HAP-1 (cell line): ENCODE measurements at regions not wholly inside any gene's neighbourhood (a gene's known extent, or its start where the extent isn't known, plus 50 kb on each side); places are given as distances from the start of the nearest gene placed in this dataset.

Experiments used
- DNase-seq, 2 experiments: peaks; one replicate each; pipeline ENCODE4 v3.0.0-alpha.2; 2016 to 2020; ENCODE audit warnings: low spot score in 2 of 2
- H3K27me3 ChIP-seq: fragments of 250-450 bp; sonication (Bioruptor Pico); 2 replicates; pipeline ENCODE4 v1.5.1; 2020; ENCODE audit warnings: low read depth, mild to moderate bottlenecking, moderate library complexity
- H3K36me3 ChIP-seq: fragments of 250-450 bp; sonication (Bioruptor Pico); replicated peaks from 2 replicates; pipeline ENCODE4 v1.5.1; 2020; ENCODE audit warnings: mild to moderate bottlenecking
- H3K4me1 ChIP-seq: fragments of 250-450 bp; sonication (Bioruptor Pico); 2 replicates; pipeline ENCODE4 v1.5.1; 2020; ENCODE audit warnings: mild to moderate bottlenecking
- H3K4me3 ChIP-seq: fragments of 250-450 bp; sonication (Bioruptor Pico); 2 replicates; pipeline ENCODE4 v1.5.1; 2020; ENCODE audit warnings: mild to moderate bottlenecking, moderate library complexity
- H3K9me3 ChIP-seq: fragments of 250-450 bp; sonication (Bioruptor Pico); 2 replicates; pipeline ENCODE4 v1.5.1; 2020; ENCODE audit warnings: mild to moderate bottlenecking, moderate library complexity
- in situ Hi-C: fragments of 300-500 bp; cut with MboI; formaldehyde crosslinking; loops from 3 replicates; pipeline ENCODE4 v1.14.3; 2020; ENCODE audit warnings: low sequenced_read_pairs, inconsistent platforms, mixed read lengths

DNA sequence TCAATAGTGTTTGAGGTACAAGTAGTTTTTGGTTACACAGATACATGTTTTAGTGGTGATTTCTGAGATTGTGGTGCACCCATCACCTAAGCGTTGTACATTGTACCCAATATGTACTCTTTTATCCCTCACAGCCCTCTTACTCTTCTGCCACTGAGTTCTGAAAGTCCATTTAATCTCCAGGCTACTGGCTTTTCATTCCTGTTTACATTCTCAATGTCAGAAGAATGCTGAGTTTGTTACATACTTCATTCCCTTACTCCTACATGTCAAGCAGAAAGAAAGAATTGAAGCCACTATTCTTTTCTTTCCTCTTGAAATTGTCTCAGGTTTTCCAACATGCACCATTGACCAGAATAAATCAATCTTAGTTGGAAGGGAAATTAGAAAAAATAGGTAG, 1565.9 kb downstream of the PLA2G4A start:
- DNase-seq: no peak
- Histone ChIP-seq H3K27me3 (no peaks in the 10 kb centered on the region), H3K9me3 (no peaks in the 10 kb centered on the region), H3K36me3 (no peaks in the 10 kb centered on the region), H3K4me1 (no peaks in the 10 kb centered on the region), H3K4me3 (no peak overlapping the region)
- in situ Hi-C loops: no loop called here

- Histone ChIP-seq H3K36me3 (no peaks in the 10 kb centered on the region), H3K4me3 (no peak overlapping the region), H3K9me3 (no peaks in the 10 kb centered on the region; the same call in 1 of the 2 replicates), H3K4me1 (no peaks in the 10 kb centered on the region), H3K27me3 (no peaks in the 10 kb centered on the region)
- no peak for DNase-seq
- in situ Hi-C loops: no loop called here
These were observed 1568.8 kb downstream of the PLA2G4A start for GRCh38 chr1:188397521-188397920.

DNA sequence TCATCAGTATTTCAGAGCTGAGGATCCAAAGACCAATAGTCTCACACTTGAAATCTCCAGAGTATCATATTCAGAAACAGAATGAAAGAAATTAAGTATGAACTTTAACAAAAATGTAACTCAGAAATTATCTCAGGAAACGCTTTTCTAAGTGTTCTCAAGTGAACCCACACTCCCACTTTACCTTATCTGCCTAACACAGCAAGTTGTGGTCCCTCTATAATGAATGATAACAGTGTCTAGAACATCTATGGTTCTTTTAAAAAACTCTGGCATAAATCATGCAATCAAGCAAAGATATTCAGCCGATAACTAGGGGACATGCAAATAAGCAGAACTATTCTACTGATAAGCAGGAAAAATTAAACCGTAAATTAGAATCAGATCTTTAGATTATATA, 1574.2 kb downstream of the PLA2G4A start:
- Histone ChIP-seq H3K4me1 (no peaks in the 10 kb centered on the region), H3K9me3 (no peaks in the 10 kb centered on the region; the same call in 1 of the 2 replicates), H3K4me3 (no peak overlapping the region), H3K36me3 (no peaks in the 10 kb centered on the region), H3K27me3 (no peaks in the 10 kb centered on the region)
- in situ Hi-C loops: no loop called here
- DNase-seq: no peak

DNA sequence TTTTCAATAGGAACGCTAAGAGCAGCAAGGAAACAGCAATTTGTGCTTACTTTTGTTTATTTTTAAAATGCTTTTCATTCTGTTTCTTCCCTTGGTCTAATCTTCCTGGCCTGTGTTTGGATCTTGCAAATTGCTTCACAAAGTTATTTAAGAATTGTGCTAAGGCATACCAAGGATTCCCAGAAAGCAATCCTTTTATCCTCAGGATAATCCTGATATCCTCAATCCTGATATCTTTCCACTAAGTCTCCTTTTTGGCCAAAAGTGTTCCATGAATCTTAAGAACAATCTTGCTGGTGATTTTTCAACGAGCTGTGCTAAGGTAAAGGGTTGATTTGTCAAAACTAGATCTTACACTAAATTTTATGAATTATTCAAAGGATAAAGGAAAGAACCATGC, 1577.9 kb downstream of the PLA2G4A start:
- Histone ChIP-seq H3K36me3 (no peaks in the 10 kb centered on the region), H3K27me3 (no peaks in the 10 kb centered on the region), H3K4me1 (no peaks in the 10 kb centered on the region), H3K4me3 (no peak overlapping the region), H3K9me3 (no peaks in the 10 kb centered on the region)
- in situ Hi-C loops: no loop called here
- DNase-seq: no peak

DNA sequence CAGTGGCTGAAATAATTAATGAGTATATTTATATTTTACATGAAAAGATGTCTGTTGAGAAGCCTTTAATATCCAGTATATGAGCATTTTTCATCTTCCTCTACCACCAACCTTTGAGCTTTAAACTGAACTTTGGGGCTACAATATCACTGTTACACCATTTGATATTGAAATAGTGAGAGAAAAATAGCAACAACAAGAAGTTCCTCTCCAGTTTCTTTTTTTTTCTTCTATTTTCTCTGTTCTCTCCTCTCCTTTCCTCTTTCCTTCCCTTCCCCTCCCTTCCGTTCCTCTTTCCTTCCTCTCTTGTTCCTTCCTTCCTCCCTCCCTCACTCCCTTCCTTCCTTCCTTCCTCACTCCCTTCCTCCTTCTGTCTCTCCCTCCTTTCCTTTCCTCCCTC, 1591.4 kb downstream of the PLA2G4A start:
- in situ Hi-C loops: no loop called here
- Histone ChIP-seq H3K4me3 (no peak overlapping the region), H3K27me3 (no peaks in the 10 kb centered on the region), H3K9me3 (no peaks in the 10 kb centered on the region), H3K36me3 (no peaks in the 10 kb centered on the region), H3K4me1 (no peaks in the 10 kb centered on the region)
- no peak for DNase-seq

DNA sequence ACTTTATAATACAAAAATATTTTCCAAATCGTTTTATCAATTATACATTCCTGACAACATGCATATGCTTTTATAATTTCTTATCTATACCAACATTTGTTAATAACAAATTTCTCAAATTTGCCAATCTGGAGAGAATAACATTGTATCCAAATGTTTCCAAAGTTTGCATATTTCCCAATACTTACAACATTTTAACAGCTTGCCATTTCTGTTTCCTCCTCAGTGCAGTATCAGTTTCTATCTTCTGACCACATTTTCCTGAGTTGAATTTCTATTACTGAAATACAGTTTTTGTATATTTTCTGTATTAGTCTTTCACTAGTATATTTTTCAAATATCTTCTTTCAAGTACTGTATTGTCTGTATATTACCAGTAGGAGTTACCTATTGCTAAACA, 1594.3 kb downstream of the PLA2G4A start:
- no peaks in the 10 kb centered on the region for H3K36me3 ChIP-seq
- no peaks in the 10 kb centered on the region for H3K4me1 ChIP-seq
- H3K27me3 ChIP-seq: no peaks in the 10 kb centered on the region
- no peaks in the 10 kb centered on the region for H3K9me3 ChIP-seq
- in situ Hi-C loops: no loop called here
- H3K4me3 ChIP-seq: no peak overlapping the region
- no peak for DNase-seq

- DNase-seq: no peak
- in situ Hi-C loops: no loop called here
- H3K9me3 ChIP-seq: no peaks in the 10 kb centered on the region
- H3K4me3 ChIP-seq: no peak overlapping the region
- no peaks in the 10 kb centered on the region for H3K27me3 ChIP-seq
- H3K36me3 ChIP-seq: no peaks in the 10 kb centered on the region
- H3K4me1 ChIP-seq: no peaks in the 10 kb centered on the region
These were observed 1595.4 kb downstream of the PLA2G4A start for GRCh38 chr1:188424176-188424575.

- no peaks in the 10 kb centered on the region for H3K4me1 ChIP-seq
- in situ Hi-C loops: no loop called here
- H3K9me3 ChIP-seq: no peaks in the 10 kb centered on the region
- no peaks in the 10 kb centered on the region for H3K36me3 ChIP-seq
- H3K27me3 ChIP-seq: no peaks in the 10 kb centered on the region
- no peak overlapping the region for H3K4me3 ChIP-seq
- no peak for DNase-seq
These were observed 1596.9 kb downstream of the PLA2G4A start for GRCh38 chr1:188425687-188426086.

DNA sequence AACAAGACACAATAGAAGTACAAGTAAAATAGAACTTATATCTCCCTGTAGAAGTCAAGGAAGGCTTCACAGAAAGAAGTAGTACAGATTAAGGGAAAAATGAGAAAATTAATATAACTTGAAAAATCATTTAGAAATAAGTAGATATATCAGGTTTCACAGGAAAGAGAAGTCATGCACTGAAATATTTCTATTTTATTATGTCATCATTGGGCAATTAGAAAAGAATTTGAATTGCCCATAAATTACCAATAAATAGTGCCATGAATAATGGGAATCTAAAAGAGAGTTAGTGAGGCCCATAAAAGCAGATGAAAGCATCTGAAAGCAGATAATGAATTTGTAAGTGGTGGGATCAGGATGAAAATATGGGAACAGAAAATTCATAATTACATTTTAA, 1597.8 kb downstream of the PLA2G4A start:
- in situ Hi-C loops: no loop called here
- no peaks in the 10 kb centered on the region for H3K36me3 ChIP-seq
- no peaks in the 10 kb centered on the region for H3K9me3 ChIP-seq
- no peak for DNase-seq
- H3K4me1 ChIP-seq: no peaks in the 10 kb centered on the region
- no peaks in the 10 kb centered on the region for H3K27me3 ChIP-seq
- no peak overlapping the region for H3K4me3 ChIP-seq

- H3K9me3 ChIP-seq: no peaks in the 10 kb centered on the region
- DNase-seq: no peak
- no peaks in the 10 kb centered on the region; the same call in 1 of the 2 replicates for H3K27me3 ChIP-seq
- H3K4me3 ChIP-seq: no peak overlapping the region
- no peaks in the 10 kb centered on the region for H3K4me1 ChIP-seq
- no peaks in the 10 kb centered on the region for H3K36me3 ChIP-seq
- in situ Hi-C loops: no loop called here
These were observed 1598.9 kb downstream of the PLA2G4A start for GRCh38 chr1:188427642-188428041.

DNA sequence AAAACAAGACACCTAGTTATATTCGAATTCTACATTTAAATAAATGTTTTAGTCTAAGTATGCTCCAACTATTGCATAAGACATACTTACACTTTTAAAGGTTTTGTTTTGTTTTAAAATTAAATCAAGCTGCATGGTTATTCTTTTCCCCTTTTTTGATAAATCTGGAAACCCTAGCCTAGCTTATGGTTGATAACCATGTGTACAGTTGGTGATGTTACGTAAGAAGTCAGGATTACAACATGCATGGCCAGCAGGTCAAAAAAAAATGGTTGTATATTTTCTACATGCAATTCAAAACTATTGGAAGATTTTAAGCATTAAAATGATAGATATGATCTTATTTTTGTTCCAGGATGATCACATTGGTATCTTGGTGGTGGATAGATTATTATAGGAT, 1600.6 kb downstream of the PLA2G4A start:
- Histone ChIP-seq H3K36me3 (no peaks in the 10 kb centered on the region), H3K4me3 (no peak overlapping the region), H3K4me1 (no peaks in the 10 kb centered on the region), H3K27me3 (no peaks in the 10 kb centered on the region; the same call in 1 of the 2 replicates), H3K9me3 (no peaks in the 10 kb centered on the region)
- in situ Hi-C loops: no loop called here
- no peak for DNase-seq

- no peak overlapping the region for H3K4me3 ChIP-seq
- no peaks in the 10 kb centered on the region for H3K36me3 ChIP-seq
- no peaks in the 10 kb centered on the region for H3K9me3 ChIP-seq
- no peaks in the 10 kb centered on the region; the same call in 1 of the 2 replicates for H3K27me3 ChIP-seq
- in situ Hi-C loops: no loop called here
- no peaks in the 10 kb centered on the region for H3K4me1 ChIP-seq
- DNase-seq: no peak
These were observed 1603.7 kb downstream of the PLA2G4A start for GRCh38 chr1:188432427-188432826.

- no peak for DNase-seq
- Histone ChIP-seq H3K9me3 (no peaks in the 10 kb centered on the region), H3K27me3 (no peaks in the 10 kb centered on the region; the same call in 1 of the 2 replicates), H3K36me3 (no peaks in the 10 kb centered on the region), H3K4me1 (no peaks in the 10 kb centered on the region), H3K4me3 (no peak overlapping the region)
- in situ Hi-C loops: no loop called here
These were observed 1604.7 kb downstream of the PLA2G4A start for GRCh38 chr1:188433425-188433824.

DNA sequence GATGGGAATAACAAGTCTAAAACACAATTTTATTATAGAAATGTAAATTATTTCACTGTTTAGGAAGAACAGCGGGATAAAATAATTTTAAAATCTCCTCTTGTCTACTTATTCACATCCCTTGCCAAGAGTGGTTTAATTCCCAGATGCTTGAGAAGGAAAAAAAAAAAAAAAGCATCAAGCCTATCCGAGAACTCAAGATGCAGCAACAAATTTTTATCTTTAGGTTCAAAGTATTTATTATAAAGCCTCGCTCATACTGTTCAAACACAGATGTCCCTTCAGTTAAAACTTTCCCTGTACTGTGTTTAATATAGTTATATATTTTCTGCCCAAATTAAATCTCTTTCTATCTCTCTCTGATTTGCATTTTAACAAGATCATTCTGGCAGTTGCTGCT, 1615.8 kb downstream of the PLA2G4A start:
- Histone ChIP-seq H3K4me3 (no peak overlapping the region), H3K9me3 (no peaks in the 10 kb centered on the region), H3K27me3 (no peaks in the 10 kb centered on the region), H3K4me1 (no peaks in the 10 kb centered on the region), H3K36me3 (no peaks in the 10 kb centered on the region)
- no peak for DNase-seq
- in situ Hi-C loops: no loop called here

DNA sequence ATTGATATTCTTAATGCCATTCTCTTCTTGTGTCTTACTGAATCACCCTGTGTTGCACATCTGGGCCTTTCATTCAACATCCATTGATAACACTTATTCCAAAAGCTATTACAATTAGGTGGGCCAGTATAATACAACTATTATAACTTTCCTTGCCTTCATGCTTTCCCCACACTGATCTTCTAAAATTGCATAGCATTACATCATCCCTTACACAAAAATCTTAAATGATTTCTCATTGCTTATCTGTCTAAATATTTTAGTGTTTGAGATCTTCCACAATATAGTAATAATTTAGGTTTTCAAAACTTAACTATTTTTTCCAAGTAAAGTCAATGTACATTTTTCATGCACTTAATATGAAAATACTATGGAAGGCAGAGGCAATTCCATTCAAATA, 1634.1 kb downstream of the PLA2G4A start:
- in situ Hi-C loops: no loop called here
- Histone ChIP-seq H3K4me1 (no peaks in the 10 kb centered on the region), H3K36me3 (no peaks in the 10 kb centered on the region), H3K9me3 (no peaks in the 10 kb centered on the region), H3K27me3 (no peaks in the 10 kb centered on the region), H3K4me3 (no peak overlapping the region)
- no peak for DNase-seq
